Naive thymus-derived CD4-positive, alpha-beta T cell (primary cell): ENCODE measurements at regions not wholly inside any gene's neighbourhood (a gene's known extent, or its start where the extent isn't known, plus 50 kb on each side); places are given as distances from the start of the nearest gene placed in this dataset.

Experiments used
- ATAC-seq: fragments of 150-1000 bp; cut with Tn5 transposase; 2 replicates; pipeline ENCODE4 v1.10.0; 2021; ENCODE audit warnings: mild to moderate bottlenecking, moderate library complexity
- CTCF ChIA-PET: fragments of 350-600 bp; sonication (Branson Sonifier 250); formaldehyde crosslinking; loops from one replicate; lab custom pipeline; 2021; ENCODE audit warnings: antibody characterized with exemption; lab: Charles Lee
- POLR2A ChIA-PET: fragments of 350-600 bp; sonication (Branson Sonifier 250); formaldehyde crosslinking; loops from one replicate; lab custom pipeline; 2021; ENCODE audit warnings: antibody characterized with exemption, inconsistent platforms; lab: Charles Lee
- DNase-seq, 9 donors: peaks; one replicate each; pipeline versions ENCODE4 v3.0.0 to v3.0.0-alpha.2; 2020 to 2022; ENCODE audit warnings: mixed read lengths in 1 of 9
- H3K27ac ChIP-seq: one replicate; pipeline ENCODE4 v1.7.0; 2013; ENCODE audit warnings: mild to moderate bottlenecking, low read depth, low read length, moderate library complexity
- H3K27me3 ChIP-seq, 2 donors: one replicate each; pipeline ENCODE4 v1.7.0; 2013; ENCODE audit warnings: low read length in 2 of 2, mild to moderate bottlenecking in 2 of 2, moderate library complexity in 2 of 2; ENCODE audit not compliant: control insufficient read depth in 2 of 2, insufficient read depth in 2 of 2
- H3K36me3 ChIP-seq, 3 experiments: 1 replicate in 2 of 3; 2 replicates in 1 of 3; pipeline ENCODE4 v1.7.0; 2013; ENCODE audit warnings: low read length in 3 of 3, mild to moderate bottlenecking in 3 of 3, moderate library complexity in 1 of 3; ENCODE audit not compliant: insufficient read depth in 3 of 3, control insufficient read depth in 2 of 3
- H3K4me1 ChIP-seq, 2 donors: one replicate each; pipeline ENCODE4 v1.7.0; 2013; ENCODE audit warnings: low read length in 2 of 2, mild to moderate bottlenecking in 2 of 2, moderate library complexity in 1 of 2; ENCODE audit not compliant: control insufficient read depth in 2 of 2, insufficient read depth in 2 of 2
- H3K4me3 ChIP-seq: 2 replicates; pipeline ENCODE4 v1.7.0; 2013; ENCODE audit warnings: mild to moderate bottlenecking, low read length
- H3K9me3 ChIP-seq, 3 experiments: 1 replicate in 2 of 3; 2 replicates in 1 of 3; pipeline ENCODE4 v1.7.0; 2013; ENCODE audit warnings: low read length in 3 of 3; ENCODE audit not compliant: control insufficient read depth in 2 of 3
- H3K27ac Mint-ChIP-seq, 9 donors: one replicate each; pipeline ENCODE4 v1.8.0; 2020 to 2022; ENCODE audit warnings: mixed read lengths in 9 of 9, mild to moderate bottlenecking in 8 of 9, moderate library complexity in 5 of 9, inconsistent platforms in 2 of 9
- H3K27me3 Mint-ChIP-seq, 5 donors: one replicate each; pipeline ENCODE4 v1.8.0; 2021 to 2022; ENCODE audit warnings: mixed read lengths in 5 of 5, mild to moderate bottlenecking in 1 of 5
- H3K36me3 Mint-ChIP-seq, 5 donors: one replicate each; pipeline ENCODE4 v1.8.0; 2020 to 2022; ENCODE audit warnings: mixed read lengths in 5 of 5, mild to moderate bottlenecking in 3 of 5, inconsistent platforms in 1 of 5
- H3K4me1 Mint-ChIP-seq, 7 donors: one replicate each; pipeline ENCODE4 v1.8.0; 2020 to 2022; ENCODE audit warnings: mixed read lengths in 7 of 7, mild to moderate bottlenecking in 3 of 7, inconsistent platforms in 1 of 7
- H3K4me3 Mint-ChIP-seq, 10 donors: one replicate each; pipeline ENCODE4 v1.8.0; 2020 to 2022; ENCODE audit warnings: mild to moderate bottlenecking in 10 of 10, mixed read lengths in 10 of 10, moderate library complexity in 6 of 10, inconsistent platforms in 2 of 10
- H3K9me3 Mint-ChIP-seq, 11 donors: one replicate each; pipeline ENCODE4 v1.8.0; 2020 to 2022; ENCODE audit warnings: mixed read lengths in 11 of 11, mild to moderate bottlenecking in 4 of 11, inconsistent platforms in 1 of 11, moderate library complexity in 1 of 11
- intact Hi-C, 2 donors: fragments of 100-400 bp; cut with micrococcal nuclease; formaldehyde crosslinking; loops; one replicate each; pipeline ENCODE4 v1.15.1; 2023

DNA sequence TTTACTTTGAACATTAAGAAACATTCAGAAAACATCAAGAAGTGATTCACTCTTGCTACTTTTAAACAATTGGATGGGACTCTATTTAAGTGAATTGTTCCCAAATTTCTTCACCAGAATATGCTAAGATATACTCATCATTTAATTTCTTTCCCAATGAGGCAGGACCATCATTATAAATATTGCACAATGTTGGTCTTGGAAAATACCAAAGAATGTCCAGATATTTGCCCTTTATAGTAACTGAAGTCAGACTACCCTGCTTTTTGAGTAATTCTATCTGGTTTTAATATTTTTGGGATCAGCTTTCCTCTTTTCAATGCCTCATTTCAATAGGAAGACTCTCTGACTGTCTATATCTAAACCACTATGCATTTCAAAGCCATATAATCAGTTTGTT is 129.4 kb upstream of the TENM3 start:
- Histone ChIP-seq H3K4me3 (no peak overlapping the region), H3K27me3 (no peaks in the 10 kb centered on the region), H3K4me1 (no peaks in the 10 kb centered on the region), H3K9me3 (no peaks in the 10 kb centered on the region), H3K27ac (no peak overlapping the region), H3K36me3 (no peaks in the 10 kb centered on the region)
- no peak overlapping the region for H3K27ac Mint-ChIP-seq
- no peaks in the 10 kb centered on the region for H3K27me3 Mint-ChIP-seq
- H3K36me3 Mint-ChIP-seq: no peaks in the 10 kb centered on the region
- POLR2A ChIA-PET: no interaction called here
- H3K4me3 Mint-ChIP-seq: no peak overlapping the region
- no peaks in the 10 kb centered on the region for H3K4me1 Mint-ChIP-seq
- intact Hi-C loops: no loop called here
- H3K9me3 Mint-ChIP-seq: peaks cover 0 to 10% (median 3%) of the 10 kb centered on the region in 11 donors
- CTCF ChIA-PET: no interaction called here
- DNase-seq (no peak), ATAC-seq (no peak)

DNA sequence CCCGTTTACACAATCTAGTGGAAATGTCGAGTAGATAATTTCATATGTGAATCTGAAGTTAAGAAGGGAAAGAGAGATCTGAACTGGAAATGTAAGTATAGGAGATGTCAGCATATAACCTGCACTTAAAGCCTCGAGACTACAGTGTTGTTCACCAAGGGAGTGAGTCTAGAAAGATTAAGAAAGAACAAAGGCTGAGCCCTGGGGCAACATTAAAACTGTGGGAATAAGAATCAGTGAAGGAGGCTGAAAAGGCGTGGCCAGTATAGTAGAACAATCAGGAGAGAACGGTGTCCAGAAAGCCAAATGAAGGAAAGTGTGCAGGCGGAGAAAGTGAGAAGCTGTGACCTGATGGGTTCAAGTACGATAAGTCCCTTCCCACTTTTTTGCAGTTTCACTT is 118.8 kb upstream of the TENM3 start:
- H3K9me3 Mint-ChIP-seq: peaks cover 3 to 37% (median 15%) of the 10 kb centered on the region in 11 donors
- POLR2A ChIA-PET: no interaction called here
- no peaks in the 10 kb centered on the region for H3K4me1 ChIP-seq

DNA sequence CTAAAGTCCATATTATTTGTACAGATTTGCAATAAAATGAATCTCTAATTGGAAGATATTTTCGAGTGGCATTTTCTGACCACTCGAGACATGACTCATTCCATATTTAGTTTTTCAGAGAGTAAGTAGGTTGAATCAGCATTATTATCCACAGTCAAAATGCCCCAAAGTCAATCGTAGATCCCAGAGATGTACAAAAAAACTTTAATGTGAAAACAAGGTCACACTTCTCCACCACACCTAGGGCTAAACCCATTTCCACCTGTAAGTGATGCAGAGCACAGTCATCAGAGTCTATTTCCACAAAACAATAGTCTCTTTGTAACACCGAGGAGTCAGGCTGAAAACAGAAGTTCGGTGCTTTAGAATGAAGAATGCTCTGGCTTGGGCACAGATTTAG is 117.1 kb upstream of the TENM3 start:
- intact Hi-C loops: no loop called here
- ATAC-seq (no peak), DNase-seq (no peak)
- Mint-ChIP-seq H3K27ac (no peak overlapping the region), H3K36me3 (peaks cover 0 to 4% (median 0%) of the 10 kb centered on the region in 5 donors), H3K27me3 (peaks cover 0 to 9% (median 3%) of the 10 kb centered on the region in 5 donors), H3K9me3 (peaks cover 0 to 24% (median 12%) of the 10 kb centered on the region in 11 donors), H3K4me1 (no peaks in the 10 kb centered on the region), H3K4me3 (no peak overlapping the region)
- ChIA-PET CTCF (no interaction called here), POLR2A (no interaction called here)
- H3K36me3 ChIP-seq: no peaks in the 10 kb centered on the region
- no peaks in the 10 kb centered on the region for H3K4me1 ChIP-seq
- H3K27me3 ChIP-seq: no peaks in the 10 kb centered on the region
- no peaks in the 10 kb centered on the region for H3K9me3 ChIP-seq
- H3K4me3 ChIP-seq: no peak overlapping the region
- H3K27ac ChIP-seq: no peak overlapping the region

More for the DNA sequence above, 118.8 kb upstream of the TENM3 start:
- Mint-ChIP-seq H3K36me3 (peaks cover 0 to 9% (median 0%) of the 10 kb centered on the region in 5 donors), H3K4me1 (no peaks in the 10 kb centered on the region), H3K4me3 (no peak overlapping the region), H3K27ac (no peak overlapping the region), H3K27me3 (peaks cover 0 to 18% (median 4%) of the 10 kb centered on the region in 5 donors)
- CTCF ChIA-PET: no interaction called here
- DNase-seq (no peak), ATAC-seq (no peak)
- intact Hi-C loops: no loop called here
- Histone ChIP-seq H3K9me3 (no peaks in the 10 kb centered on the region), H3K27me3 (no peaks in the 10 kb centered on the region), H3K4me3 (no peak overlapping the region), H3K27ac (no peak overlapping the region), H3K36me3 (no peaks in the 10 kb centered on the region)

DNA sequence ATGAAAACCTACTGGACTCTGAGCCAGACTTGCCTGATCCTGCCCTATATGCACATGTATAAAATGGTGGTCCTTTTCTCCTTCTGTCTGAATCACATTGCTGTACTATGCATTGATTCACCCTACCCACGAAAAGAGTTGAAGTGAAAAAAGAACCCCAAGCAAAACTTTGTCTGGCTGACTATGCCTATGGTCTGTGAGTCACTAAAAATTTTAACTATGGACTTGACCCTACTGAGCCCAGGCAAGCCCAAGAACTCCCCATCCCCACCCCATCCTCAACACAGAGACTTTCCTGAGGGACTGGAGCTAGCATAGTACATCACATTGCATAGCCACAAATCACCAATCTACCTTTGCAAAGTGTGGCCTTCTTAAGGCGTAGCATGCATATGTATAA is 116.6 kb upstream of the TENM3 start:
- DNase-seq (no peak), ATAC-seq (no peak)
- Histone ChIP-seq H3K27me3 (no peaks in the 10 kb centered on the region), H3K9me3 (no peaks in the 10 kb centered on the region), H3K36me3 (no peaks in the 10 kb centered on the region), H3K4me3 (no peak overlapping the region), H3K4me1 (no peaks in the 10 kb centered on the region), H3K27ac (no peak overlapping the region)
- ChIA-PET CTCF (no interaction called here), POLR2A (no interaction called here)
- peaks cover 0 to 14% (median 3%) of the 10 kb centered on the region in 5 donors for H3K27me3 Mint-ChIP-seq
- H3K4me3 Mint-ChIP-seq: no peak overlapping the region
- peaks cover 0 to 4% (median 0%) of the 10 kb centered on the region in 5 donors for H3K36me3 Mint-ChIP-seq
- no peak overlapping the region for H3K27ac Mint-ChIP-seq
- peaks cover 0 to 23% (median 12%) of the 10 kb centered on the region in 11 donors for H3K9me3 Mint-ChIP-seq
- H3K4me1 Mint-ChIP-seq: no peaks in the 10 kb centered on the region
- intact Hi-C loops: no loop called here

DNA sequence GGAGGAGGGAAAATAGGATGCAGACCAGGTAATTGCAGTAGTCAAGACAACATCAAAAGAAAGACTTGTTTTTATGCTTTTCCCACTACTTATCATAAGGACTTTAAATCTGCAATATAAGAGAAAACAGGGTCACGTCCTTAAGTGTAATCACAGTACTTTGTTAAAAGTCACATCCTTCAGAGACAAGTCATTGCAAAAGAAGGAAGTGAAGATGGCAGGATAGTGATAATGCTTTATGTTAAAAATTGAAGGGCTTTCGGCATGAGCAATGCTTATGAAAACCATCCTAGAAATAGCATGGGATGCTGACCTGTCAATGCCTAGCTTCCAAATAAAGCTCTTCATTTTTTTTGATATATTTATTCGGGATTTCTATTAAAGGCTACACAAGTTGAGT is 110.2 kb upstream of the TENM3 start:
- Mint-ChIP-seq H3K27ac (no peak overlapping the region), H3K4me1 (no peaks in the 10 kb centered on the region), H3K36me3 (no peaks in the 10 kb centered on the region), H3K27me3 (peaks cover 14 to 35% (median 24%) of the 10 kb centered on the region in 5 donors), H3K9me3 (peaks cover 0 to 5% (median 0%) of the 10 kb centered on the region in 11 donors), H3K4me3 (no peak overlapping the region)
- Histone ChIP-seq H3K9me3 (no peaks in the 10 kb centered on the region), H3K4me1 (no peaks in the 10 kb centered on the region), H3K27ac (no peak overlapping the region), H3K27me3 (no peaks in the 10 kb centered on the region), H3K36me3 (no peaks in the 10 kb centered on the region), H3K4me3 (no peak overlapping the region)
- intact Hi-C loops: no loop called here
- ChIA-PET CTCF (no interaction called here), POLR2A (no interaction called here)
- no peak for DNase-seq
- no peak for ATAC-seq

DNA sequence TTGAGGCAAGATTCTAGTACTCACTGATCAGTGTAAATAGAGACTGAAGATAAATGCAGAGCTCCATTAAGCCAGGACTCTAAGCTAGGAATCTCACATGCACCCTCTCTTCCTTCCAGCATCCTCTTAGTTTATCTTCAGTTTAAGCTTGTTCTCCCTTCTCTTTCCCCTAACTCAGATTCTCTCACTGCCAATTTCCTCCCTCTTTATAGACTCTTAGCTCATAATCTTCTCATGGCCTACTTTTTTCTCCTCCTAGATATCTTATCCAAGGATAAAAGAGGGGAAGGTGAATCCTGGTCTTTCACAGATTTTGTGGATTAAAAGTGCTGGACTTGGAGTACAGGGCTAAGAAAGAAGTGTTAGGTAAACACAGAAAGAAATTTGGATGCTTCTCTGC is 108.9 kb upstream of the TENM3 start:
- Mint-ChIP-seq H3K4me3 (no peak overlapping the region), H3K27me3 (peaks cover 23 to 38% (median 33%) of the 10 kb centered on the region in 5 donors)

DNA sequence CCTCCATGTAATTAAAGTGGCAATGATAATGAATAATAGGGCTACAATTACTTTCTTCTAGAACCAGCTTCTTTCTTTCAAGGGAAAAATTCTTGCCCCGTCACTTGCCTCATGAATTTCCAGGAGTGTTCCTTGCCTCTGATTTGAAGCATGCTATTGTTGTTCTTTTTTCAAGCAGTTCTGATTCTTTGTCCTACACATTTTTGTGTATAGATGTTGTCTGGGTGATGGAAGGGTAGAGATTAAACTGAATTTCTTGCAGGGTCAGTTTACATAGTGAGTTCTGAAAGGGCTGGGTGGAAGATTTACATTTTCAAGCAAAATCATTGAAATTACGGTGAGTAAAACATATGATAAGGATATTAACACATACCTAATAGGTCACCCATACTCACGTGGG is 107.0 kb upstream of the TENM3 start:
- no peaks in the 10 kb centered on the region for H3K36me3 ChIP-seq
- H3K9me3 ChIP-seq: no peaks in the 10 kb centered on the region
- ChIA-PET POLR2A (no interaction called here), CTCF (no interaction called here)
- H3K4me3 Mint-ChIP-seq: no peak overlapping the region
- intact Hi-C loops: no loop called here
- no peak overlapping the region for H3K27ac Mint-ChIP-seq
- no peak overlapping the region for H3K4me3 ChIP-seq
- peaks cover 38 to 48% (median 42%) of the 10 kb centered on the region in 5 donors for H3K27me3 Mint-ChIP-seq
- no peaks in the 10 kb centered on the region for H3K36me3 Mint-ChIP-seq
- H3K4me1 ChIP-seq: no peaks in the 10 kb centered on the region
- peaks cover 0 to 6% (median 0%) of the 10 kb centered on the region in 11 donors for H3K9me3 Mint-ChIP-seq
- H3K27ac ChIP-seq: no peak overlapping the region
- H3K27me3 ChIP-seq: no peaks in the 10 kb centered on the region
- DNase-seq: no peak
- H3K4me1 Mint-ChIP-seq: peaks cover 0 to 4% (median under 1%) of the 10 kb centered on the region in 7 donors
- no peak for ATAC-seq

More for the DNA sequence above, 108.9 kb upstream of the TENM3 start:
- no peak for DNase-seq
- intact Hi-C loops: no loop called here
- Histone ChIP-seq H3K9me3 (no peaks in the 10 kb centered on the region), H3K4me1 (no peaks in the 10 kb centered on the region), H3K4me3 (no peak overlapping the region), H3K27ac (no peak overlapping the region), H3K27me3 (no peaks in the 10 kb centered on the region), H3K36me3 (no peaks in the 10 kb centered on the region)
- CTCF ChIA-PET: no interaction called here
- Mint-ChIP-seq H3K9me3 (peaks cover 0 to 6% (median 0%) of the 10 kb centered on the region in 11 donors), H3K4me1 (peaks cover 0 to 2% (median 0%) of the 10 kb centered on the region in 7 donors), H3K36me3 (no peaks in the 10 kb centered on the region), H3K27ac (no peak overlapping the region)
- POLR2A ChIA-PET: no interaction called here
- no peak for ATAC-seq
